ENCODE measurements at regions not wholly inside any gene's neighbourhood (a gene's known extent, or its start where the extent isn't known, plus 50 kb on each side); places are given as distances from the start of the nearest gene placed in this dataset.
A peak's percentile ranks its signal among the peaks of the same experiment; 100 is the strongest.

DNA sequence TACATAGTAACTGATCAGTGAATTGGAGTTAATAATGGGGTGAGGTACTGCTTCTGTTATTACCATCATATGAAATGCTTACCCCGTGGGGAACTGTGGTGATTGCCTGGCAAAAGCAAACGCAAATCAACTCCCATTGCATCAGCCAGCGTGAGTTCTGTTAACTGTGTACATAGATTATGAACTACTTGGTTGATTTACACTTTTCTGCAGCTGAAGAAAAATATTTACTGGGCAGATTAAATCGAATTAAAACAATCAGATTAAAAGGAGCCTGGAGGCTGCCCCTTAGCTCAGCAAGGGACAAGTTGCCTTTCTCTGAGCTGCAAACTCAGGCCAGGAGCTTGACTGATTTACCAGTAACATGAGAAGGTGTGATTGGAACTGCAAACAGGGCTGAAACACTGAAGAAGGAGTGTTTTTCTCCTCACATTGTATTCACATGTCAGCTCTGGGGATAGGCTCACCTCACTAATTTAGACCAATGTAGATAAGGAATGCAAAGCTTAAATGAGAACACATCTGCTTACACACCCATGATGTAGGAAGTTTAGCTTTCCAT is 220.1 kb downstream of the OSR1 start:
- no peak for DNase-seq (ENCODE audit: low read depth)

GRCh38 chr2:19137433-19137832 is 221.0 kb downstream of the OSR1 start:
- DNase-seq (ENCODE audit: low read depth) = no peak

- no peak for DNase-seq (ENCODE audit: low read depth)
Observed at GRCh38 chr2:19132967-19133366, 225.5 kb downstream of the OSR1 start.

DNA sequence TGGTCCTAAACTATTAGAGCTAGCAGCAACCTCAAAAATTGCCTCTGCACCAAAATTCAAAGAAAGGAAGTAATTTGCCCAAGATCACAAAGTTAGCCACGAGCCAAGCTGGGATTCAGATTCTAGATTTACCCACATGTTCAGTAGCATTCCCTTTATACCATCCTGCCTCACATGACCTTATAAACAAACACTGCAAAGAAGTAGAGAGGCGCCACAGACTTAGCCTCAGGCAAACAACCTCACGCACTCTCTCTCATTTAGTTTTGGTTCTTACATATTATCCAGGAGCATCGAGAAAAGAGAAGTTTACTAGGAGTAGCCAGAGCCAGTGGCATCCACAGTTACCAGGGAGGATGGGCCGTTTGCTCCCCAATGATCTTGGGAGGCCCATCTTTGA is 226.6 kb downstream of the OSR1 start:
- peak; percentile 39 for DNase-seq (ENCODE audit: low read depth)

DNA sequence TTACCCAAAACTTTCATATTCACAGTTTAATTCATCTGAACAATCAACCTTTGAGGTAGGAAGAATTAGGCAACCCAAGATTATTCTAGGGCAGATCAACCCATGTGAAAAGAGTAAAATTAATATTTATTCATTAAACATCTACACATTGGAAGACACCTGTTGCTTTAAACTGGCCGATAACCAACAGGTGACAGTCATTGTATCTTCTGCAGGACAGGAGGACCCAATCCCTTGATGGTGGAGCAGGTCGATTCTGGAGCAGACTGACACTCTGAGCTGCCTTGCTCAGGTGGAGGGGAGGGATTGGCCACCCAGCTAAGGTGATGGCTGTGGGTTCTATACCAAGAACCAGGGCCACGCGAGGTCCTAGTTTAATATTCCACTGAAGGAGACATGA is 230.3 kb downstream of the OSR1 start:
- no peak for DNase-seq (ENCODE audit: low read depth)

DNA sequence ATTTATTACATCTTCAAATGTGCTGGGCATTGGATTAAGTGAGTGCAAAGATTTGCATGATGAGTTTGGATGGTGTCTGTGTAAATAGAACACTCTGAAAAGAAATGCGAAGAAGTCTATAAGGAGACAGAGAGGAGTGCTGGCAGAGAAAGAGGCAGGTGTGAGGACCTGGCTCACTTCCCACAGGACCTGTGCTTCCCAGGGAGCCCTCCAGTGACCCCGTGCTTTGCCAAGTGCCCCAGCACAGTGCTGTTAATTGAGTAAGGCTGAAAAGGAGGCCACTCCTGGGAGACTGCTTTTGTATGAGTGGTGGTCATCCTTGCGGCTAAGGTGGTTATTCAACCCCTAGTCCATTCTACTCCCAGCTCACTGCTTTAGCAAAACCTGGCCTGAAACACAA is 230.8 kb downstream of the OSR1 start:
- DNase-seq (ENCODE audit: low read depth) = no peak

- no peak for DNase-seq (ENCODE audit: low read depth)
Observed at GRCh38 chr2:19125901-19126680, 232.3 kb downstream of the OSR1 start.

- DNase-seq (ENCODE audit: low read depth) = peak; percentile 95
Observed at GRCh38 chr2:19124135-19124534, 234.3 kb downstream of the OSR1 start.

DNA sequence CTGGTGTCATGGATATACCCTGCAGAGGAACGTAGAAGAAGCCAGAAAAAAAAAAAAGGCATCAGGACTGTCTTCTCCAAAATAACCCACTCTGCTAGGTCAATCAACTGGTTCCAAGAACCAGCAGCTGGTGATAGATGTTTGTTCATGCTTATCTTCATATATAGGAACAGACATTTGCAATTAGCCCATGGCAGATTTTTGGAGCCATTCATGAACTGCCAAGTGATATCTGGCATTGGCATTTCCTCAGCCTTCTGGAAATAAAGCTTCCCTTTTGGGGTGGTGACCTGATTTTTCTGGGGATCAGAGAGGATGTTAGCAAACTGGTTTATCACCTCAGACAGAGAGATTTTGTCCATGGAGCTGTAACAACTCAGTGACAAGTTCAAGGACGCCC is 234.9 kb downstream of the OSR1 start:
- no peak for DNase-seq (ENCODE audit: low read depth)

DNA sequence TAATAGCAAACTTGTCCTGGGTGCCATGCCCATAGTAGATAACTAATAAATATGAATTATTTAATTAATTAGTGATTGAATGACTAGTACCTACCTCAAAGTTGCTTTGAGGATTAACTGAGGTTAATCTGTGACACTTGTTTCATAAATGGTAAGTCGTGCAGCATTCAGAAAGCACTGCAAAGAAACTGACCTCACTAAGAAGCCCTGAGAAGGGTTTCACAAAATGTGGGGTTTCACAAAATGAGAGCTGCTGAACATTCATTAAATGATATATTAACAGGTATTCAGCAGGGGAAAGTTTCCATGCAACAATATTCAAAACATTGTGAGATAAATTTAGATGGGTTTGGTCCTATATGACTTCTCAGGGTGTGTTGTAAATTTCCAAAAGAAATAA is 236.2 kb downstream of the OSR1 start:
- DNase-seq (ENCODE audit: low read depth) = no peak

GRCh38 chr2:19120941-19121750 is 237.3 kb downstream of the OSR1 start:
- peak; percentile 94 for DNase-seq (ENCODE audit: low read depth)

GRCh38 chr2:19120181-19120580 is 238.2 kb downstream of the OSR1 start:
- DNase-seq (ENCODE audit: low read depth) = no peak

GRCh38 chr2:19119326-19120001 is 239.0 kb downstream of the OSR1 start:
- DNase-seq (ENCODE audit: low read depth) = no peak

DNA sequence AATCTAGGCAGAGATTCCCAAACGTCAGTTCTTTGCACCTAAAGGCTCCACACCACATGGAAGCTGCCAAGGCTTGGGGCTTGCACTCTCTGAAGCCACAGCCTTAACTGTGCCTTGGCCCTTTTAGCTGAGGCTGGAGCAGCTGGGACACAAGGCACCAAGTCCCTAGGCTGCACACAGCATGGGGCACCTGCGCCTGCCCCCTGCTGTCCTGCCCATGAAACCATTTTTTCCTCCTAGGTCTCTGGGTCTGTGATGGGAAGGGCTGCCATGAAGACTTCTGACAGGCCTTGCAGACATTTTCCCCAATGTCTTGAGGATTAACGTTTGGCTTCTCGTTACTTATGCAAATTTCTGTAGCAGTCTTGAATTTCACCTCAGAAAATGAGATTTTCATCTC is 241.5 kb downstream of the OSR1 start:
- DNase-seq (ENCODE audit: low read depth) = no peak

- DNase-seq (ENCODE audit: low read depth) = peak; percentile 72
Observed at GRCh38 chr2:19114754-19115231, 243.6 kb downstream of the OSR1 start.

- DNase-seq (ENCODE audit: low read depth) = no peak
Observed at GRCh38 chr2:19114126-19114525, 244.3 kb downstream of the OSR1 start.

- DNase-seq (ENCODE audit: low read depth) = peak; percentile 11
Observed at GRCh38 chr2:19111354-19111753, 247.1 kb downstream of the OSR1 start.

DNA sequence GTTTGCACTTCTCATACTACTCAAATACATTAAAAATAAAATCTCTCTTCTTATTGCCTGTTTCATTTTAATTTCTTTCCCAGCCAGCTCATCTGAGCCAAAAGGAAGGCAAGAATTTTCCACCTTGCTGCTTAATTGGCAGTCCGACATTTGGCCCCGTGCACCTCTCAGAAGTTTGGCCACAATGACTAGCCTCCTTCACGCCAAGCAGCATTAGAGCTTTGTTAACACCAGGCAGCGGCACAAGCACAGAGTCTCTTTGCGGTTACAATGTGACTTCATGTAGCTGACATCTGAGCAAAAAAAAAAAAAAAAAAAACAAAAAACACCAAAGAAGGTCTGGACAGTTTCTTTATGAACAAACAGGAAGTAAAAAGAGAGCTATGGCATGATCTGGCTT is 248.9 kb downstream of the OSR1 start:
- no peak for DNase-seq (ENCODE audit: low read depth)

- DNase-seq (ENCODE audit: low read depth) = no peak
Observed at GRCh38 chr2:19106376-19106775, 252.0 kb downstream of the OSR1 start.

DNA sequence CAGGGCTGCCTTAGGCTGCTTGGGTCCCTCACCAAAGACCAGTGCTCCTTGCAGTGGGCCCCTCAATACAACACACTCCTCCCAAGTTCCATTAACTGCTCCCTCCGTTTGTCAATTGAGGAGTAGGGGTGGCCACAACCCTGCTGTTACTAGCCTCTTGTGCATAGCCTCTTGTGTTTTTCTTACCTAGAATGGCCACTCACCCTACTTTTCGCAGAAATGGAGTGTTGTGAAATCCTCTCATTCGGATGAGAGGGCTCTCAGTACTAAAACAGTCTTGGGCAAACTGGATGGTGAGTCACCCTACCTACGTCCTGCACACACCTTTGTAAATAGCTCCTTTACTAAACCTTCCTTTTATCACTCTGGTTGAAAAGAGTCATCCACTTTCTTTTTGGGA is 253.9 kb downstream of the OSR1 start:
- no peak for DNase-seq (ENCODE audit: low read depth)

DNA sequence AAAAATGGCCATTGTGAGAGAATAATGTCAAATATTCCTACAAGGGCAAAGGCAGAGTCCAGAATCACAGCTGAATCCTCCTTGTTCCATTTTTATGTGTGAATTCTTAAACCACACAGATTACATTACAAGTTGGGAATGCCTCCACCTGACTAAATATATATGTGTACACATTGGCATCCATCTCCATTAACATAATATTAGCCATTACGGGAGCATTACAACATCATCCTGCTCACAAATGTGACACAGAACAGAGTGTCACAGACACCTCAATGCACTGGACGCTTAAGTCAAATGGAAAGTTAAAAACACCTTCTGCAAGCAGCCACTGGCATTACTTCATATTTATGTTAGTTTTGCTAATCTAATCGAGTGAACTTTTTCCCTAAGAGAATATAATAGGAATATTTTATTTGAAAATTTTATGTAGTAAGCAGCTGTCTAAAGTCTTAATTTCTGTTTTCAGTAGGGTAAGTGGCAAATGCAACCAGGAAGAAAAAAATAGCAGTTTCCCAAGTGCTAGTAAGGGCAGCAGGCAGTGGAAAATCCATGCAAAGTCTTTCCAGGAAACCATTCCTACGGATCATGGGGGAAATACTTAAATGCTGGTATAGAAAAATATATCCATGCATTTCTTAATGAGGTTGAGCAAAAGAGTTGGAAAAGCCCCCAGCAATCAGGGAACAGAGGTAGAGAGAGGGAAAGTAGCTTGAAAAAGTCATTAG is 255.6 kb downstream of the OSR1 start:
- DNase-seq (ENCODE audit: low read depth) = no peak

- no peak for DNase-seq (ENCODE audit: low read depth)
Observed at GRCh38 chr2:19101968-19102367, 256.5 kb downstream of the OSR1 start.

Data from EH (cell line).